Ishikawa (cell line): ENCODE measurements at regions not wholly inside any gene's neighbourhood (a gene's known extent, or its start where the extent isn't known, plus 50 kb on each side); places are given as distances from the start of the nearest gene placed in this dataset.

Experiments used
- CREB1 ChIP-seq: IDR thresholded peaks from 2 replicates; pipeline ENCODE4 v1.6.1; 2012; ENCODE audit warnings: low read depth
- FOXM1 ChIP-seq: IDR thresholded peaks from 2 replicates; pipeline ENCODE4 v1.6.1; 2012; ENCODE audit warnings: low read depth, borderline replicate concordance
- MAX ChIP-seq: IDR thresholded peaks from 2 replicates; pipeline ENCODE4 v1.6.1; 2012
- RAD21 ChIP-seq: IDR thresholded peaks from 2 replicates; pipeline ENCODE4 v1.6.1; 2012; ENCODE audit warnings: low read depth
- REST ChIP-seq: IDR thresholded peaks from 2 replicates; pipeline ENCODE4 v1.6.1; 2012; ENCODE audit warnings: low read depth, mild to moderate bottlenecking
- TAF1 ChIP-seq: IDR thresholded peaks from 2 replicates; pipeline ENCODE4 v1.6.1; 2012; ENCODE audit warnings: low read depth, mild to moderate bottlenecking
- TEAD4 ChIP-seq: IDR thresholded peaks from 2 replicates; pipeline ENCODE4 v1.6.1; 2012
- YY1 ChIP-seq: IDR thresholded peaks from 2 replicates; pipeline ENCODE4 v1.6.1; 2012; ENCODE audit warnings: low read depth
- ZBTB7A ChIP-seq: IDR thresholded peaks from 2 replicates; pipeline ENCODE4 v1.6.1; 2012; ENCODE audit warnings: low read depth

DNA sequence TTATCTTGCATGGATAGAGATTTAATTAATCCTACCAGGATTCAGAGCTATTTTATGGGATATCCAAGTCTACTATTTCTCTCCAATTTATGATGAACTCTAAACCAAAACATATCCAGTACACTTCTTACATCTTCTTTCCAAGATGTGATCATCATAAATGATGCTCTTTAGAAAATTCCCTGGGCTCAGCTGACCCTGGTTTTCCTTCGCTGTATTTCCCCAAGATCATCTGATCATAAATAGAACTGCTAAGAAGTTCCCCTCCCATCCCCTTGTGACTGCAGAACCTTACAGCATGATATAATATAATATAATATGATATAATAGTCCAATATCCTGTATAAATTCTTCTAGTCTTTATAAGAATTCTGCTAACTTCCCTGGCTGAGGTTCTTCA, 114.6 kb upstream of the LYZL2 start:
- TF ChIP-seq REST (no peak), RAD21 (no peak), ZBTB7A (no peak), YY1 (no peak), FOXM1 (no peak), TAF1 (no peak), MAX (no peak), TEAD4 (no peak), CREB1 (no peak)
